GM19025 (cell line): ENCODE measurements at regions not wholly inside any gene's neighbourhood (a gene's known extent, or its start where the extent isn't known, plus 50 kb on each side); places are given as distances from the start of the nearest gene placed in this dataset.
"Not testable (repeated sequence)": the region's sequence is repeated elsewhere in the genome, so short reads cannot be mapped to it uniquely, and the experiment has no call there.

Experiments
- ATAC-seq: cut with Tn5 transposase; IDR thresholded peaks from one replicate; pipeline ENCODE4 v1.9.1; 2021; ENCODE audit warnings: mild to moderate bottlenecking, low read depth, moderate library complexity; ENCODE audit not compliant: unreplicated experiment

- ATAC-seq, result no peak
Observed at GRCh38 chr10:63773962-63774361, 252.8 kb downstream of the REEP3 start.

- no peak for ATAC-seq
Observed at GRCh38 chr10:63780101-63780500, 258.9 kb downstream of the REEP3 start.

- ATAC-seq, result no peak
Observed at GRCh38 chr10:63781226-63781625, 260.0 kb downstream of the REEP3 start.

DNA sequence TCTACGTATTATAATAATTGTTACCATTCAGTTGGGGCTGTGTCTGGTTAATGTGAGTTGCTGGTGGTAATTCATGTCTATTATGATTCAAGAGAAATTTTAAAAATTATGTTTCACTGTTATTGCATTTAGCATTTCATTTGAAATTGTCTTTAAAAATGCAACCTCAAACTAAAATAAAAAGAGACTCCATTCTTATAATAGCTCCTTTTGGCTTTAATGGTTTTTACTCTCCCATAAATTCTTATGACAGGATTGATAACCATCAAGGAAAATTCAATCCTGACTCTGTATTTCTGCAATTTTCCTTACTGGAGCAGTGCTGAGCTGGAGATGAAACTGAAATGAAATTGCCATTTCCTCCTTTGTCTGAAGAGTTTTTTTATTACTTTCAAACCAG, 262.7 kb downstream of the REEP3 start:
- no peak for ATAC-seq

DNA sequence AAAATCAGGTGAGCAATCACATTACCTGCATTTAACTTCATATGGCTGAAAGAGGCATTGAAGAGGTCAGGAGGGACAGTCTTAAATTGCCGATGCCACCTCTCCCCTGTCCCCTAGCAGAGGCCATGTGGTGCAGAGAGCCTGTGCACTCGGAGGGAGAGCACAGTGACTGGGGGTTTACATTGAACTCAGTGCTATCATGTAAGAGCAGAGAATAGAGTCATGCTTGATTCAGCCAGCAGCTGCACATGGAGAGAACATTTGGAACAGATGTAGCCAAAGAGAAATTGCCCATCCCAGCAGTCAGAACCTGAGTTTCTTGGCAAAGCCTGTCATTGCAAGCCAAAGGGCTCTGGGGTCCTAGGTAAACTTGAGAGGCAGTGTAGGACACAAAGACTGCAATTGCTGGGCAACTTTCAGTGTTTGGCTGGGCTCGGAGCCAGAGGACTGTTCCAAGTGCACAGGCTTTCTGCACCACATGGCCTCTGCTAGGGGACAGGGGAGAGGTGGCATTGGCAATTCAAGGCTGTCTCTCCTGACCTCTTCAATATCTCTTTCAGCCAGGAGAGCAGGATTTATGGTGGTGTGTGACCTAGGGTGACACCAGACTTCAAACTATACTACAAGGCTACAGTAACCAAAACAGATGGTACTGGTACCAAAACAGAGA, 267.1 kb downstream of the REEP3 start:
- ATAC-seq, result no peak

DNA sequence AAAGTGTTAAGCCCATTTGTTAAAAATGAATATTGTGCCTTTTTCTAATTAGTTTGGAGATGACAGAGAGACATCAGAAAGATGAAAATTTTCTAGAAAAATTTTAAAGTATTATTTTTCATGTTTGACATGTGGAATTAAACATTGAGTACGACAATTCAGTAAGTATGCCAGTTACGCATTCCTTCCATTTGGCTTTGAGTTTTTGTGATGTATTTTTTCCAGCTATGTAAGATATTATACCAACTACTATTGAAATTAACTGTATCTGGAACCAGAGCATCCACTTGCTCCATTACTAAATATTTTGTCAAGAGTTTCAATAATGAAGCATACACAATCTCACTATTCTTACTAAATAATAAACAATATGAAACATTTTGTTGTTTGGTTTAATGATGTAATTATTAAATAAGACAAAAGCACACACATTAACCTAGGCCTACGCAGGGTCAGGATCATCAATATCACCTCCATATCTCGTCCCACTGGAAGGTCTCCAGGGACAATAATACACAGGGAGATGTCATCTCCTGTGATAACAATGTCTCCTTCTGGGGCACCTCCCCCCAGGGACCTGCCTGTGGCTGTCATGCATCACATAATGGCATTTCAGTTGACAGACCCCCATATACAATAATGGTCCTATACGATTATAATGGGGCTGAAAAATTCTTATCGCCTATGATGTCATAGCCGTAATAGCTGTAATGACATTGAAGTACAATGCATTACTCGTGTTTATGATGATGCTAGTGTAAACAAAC, 274.1 kb downstream of the REEP3 start:
- no peak for ATAC-seq

DNA sequence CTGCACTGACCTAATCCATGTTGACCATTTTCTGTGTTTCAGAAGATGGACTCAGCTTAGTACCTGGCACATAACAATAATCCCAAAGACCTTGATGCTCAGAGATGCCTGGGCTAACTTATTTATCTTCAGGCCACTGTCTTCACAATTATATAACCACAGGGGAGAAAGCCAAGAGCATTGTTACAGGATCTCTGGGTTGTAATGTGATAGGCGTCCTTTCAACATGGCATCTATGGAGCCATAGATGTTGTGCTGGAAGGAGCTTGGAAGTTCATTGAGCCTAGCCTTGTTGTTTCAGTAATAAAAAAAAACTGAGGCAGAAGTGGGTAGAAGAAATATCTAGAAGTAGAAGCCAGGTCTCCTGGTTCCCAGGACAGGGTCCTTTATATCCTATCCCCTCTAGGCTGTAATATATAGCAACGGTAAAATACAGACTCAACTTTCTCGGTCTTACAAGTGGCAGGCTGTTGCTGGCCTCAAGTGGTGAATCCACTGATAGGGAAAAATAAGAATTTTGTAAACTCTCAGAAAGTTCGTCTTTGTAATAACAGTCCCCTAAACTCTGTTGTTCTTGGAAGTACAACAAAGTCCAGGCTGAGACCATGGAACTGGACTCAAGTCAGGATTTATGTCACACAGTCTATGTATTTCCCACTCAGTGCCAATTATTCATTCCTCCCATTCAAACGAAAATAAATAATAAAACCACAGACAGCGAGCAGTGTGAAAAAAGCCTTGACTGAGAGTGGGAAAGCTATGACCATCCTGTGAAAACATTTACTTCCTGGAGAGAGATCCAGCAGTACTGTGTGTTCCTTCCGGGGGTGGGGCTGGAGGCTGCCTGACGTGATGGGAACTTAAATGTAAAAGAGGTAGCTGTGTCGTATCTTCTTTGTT, 277.6 kb downstream of the REEP3 start:
- ATAC-seq, result no peak

DNA sequence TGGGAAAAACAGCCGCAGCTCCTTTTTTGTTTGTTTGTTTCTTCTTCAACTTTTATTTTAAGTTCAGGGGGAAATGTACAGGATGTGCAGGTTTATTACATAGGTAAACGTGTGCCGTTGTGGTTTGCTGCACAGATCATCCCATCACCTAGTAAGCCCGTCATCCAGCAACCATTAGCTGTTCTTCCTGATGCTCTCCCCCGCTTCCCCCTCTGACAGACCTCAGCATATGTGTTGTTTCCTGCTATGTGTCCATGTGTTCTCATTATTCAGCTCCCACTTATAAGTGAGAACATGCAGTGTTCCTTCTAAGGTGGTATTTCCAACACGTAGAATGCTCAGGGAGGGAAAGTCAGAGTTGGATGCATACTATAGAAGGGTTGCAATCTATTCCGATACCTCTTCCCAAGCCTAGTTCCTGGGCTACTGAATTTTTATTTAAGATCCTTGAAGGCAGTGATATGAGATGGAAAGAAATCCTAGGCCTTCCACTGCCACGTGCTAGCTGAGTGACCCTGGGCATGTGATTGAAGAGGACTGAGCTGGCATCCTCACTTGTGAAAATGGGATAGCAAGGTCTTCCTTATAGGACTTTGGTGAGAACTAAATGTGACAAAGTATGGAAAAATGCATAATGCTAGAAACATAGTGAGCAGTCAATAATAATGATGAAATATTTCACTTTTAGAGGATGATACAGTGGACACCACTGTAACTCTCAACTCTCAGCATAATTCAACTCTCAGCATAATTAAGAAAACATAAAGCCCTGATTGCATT, 278.5 kb downstream of the REEP3 start:
- ATAC-seq, result no peak

DNA sequence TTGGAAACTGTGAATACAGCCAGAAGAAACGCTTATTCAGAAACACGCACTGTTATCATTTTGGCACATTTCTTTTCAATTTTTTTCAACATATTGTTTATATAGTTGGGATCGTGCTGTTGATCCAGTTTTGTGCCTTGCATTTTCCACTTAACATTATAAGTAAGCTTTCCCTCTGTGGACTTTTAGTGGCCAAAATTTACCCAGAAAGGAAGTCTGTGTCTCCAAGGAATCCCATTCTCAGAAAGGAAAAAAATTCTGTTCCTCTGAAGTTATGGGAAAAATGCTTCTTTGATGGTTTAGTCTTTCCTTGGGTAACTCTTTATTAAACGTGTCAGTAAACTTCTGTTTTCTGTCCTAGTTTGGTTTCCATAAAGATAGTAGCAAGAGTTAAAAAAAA, 280.0 kb downstream of the REEP3 start:
- no peak for ATAC-seq

- no peak for ATAC-seq
Observed at GRCh38 chr10:63806330-63806729, 285.1 kb downstream of the REEP3 start.

- ATAC-seq, result no peak
Observed at GRCh38 chr10:63812501-63812900, 291.3 kb downstream of the REEP3 start.

- ATAC-seq, result no peak
Observed at GRCh38 chr10:63819753-63820329, 298.6 kb downstream of the REEP3 start.

GRCh38 chr10:63822496-63822895, 301.3 kb downstream of the REEP3 start:
- no peak for ATAC-seq

- ATAC-seq, result no peak
Observed at GRCh38 chr10:63825111-63825510, 303.9 kb downstream of the REEP3 start.

DNA sequence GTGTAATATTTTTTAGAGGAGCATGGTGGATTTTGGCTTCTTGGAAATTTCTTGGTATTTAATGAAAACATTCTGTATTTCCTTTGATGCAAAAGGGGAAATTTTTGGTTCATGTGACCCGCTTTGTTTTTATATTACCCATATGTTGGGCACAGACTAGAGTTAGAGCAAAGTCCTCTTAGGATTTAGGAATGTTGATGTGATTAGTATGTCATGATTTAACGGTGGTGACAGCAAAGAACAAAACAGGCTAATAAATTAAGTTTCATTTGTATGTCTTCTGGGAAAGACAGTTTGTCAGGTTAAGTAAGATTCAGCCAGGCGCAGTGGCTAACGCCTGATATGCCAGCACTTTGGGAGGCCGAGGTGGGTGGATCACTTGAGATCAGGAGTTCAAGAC, 304.6 kb downstream of the REEP3 start:
- ATAC-seq, result no peak

GRCh38 chr10:63827018-63827417, 305.8 kb downstream of the REEP3 start:
- not testable (repeated sequence) for ATAC-seq

GRCh38 chr10:63829020-63829419, 307.8 kb downstream of the REEP3 start:
- no peak for ATAC-seq

- ATAC-seq, result no peak
Observed at GRCh38 chr10:63829573-63830149, 308.5 kb downstream of the REEP3 start.

DNA sequence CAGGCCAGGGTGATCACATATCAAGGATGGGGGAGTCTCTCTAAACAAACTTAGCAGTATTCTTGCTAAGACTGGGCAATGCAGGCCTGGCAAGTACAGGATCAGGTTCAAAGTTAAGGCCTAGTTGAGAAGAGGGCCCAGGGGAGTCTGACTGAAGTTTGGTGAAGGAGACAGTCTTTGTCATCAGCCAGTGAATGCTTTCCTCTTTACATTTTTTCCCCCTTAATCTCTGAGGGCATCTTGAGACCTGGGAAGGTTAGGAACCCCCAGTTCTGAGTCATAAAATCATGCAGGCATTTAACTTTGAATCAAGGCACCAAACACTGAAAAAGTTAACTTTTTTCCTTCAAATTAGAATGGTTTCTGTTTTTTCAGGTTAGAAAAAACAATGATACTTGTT, 311.5 kb downstream of the REEP3 start:
- no peak for ATAC-seq
